GM23248 (cell line): ENCODE measurements at regions not wholly inside any gene's neighbourhood (a gene's known extent, or its start where the extent isn't known, plus 50 kb on each side); places are given as distances from the start of the nearest gene placed in this dataset.

Experiments used
- DNase-seq: peaks from one replicate; pipeline ENCODE4 v3.0.0-alpha.2; 2015
- H2AFZ ChIP-seq: fragments of 200-600 bp; sonication (generic); 2 replicates; pipeline ENCODE4 v1.6.1; 2016; ENCODE audit warnings: antibody characterized with exemption
- H3F3A ChIP-seq: fragments of 200-600 bp; sonication (generic); 2 replicates; pipeline ENCODE4 v1.6.1; 2016; ENCODE audit warnings: mild to moderate bottlenecking, antibody characterized with exemption, mixed run types; ENCODE audit not compliant: insufficient read depth
- H3K27ac ChIP-seq: fragments of 200-600 bp; sonication (generic); 2 replicates; pipeline ENCODE4 v1.5.1; 2016; ENCODE audit warnings: mild to moderate bottlenecking
- H3K27me3 ChIP-seq: fragments of 200-600 bp; sonication (generic); replicated peaks from 2 replicates; pipeline ENCODE4 v1.6.1; 2016; ENCODE audit warnings: mild to moderate bottlenecking; ENCODE audit not compliant: insufficient read depth
- H3K36me3 ChIP-seq: fragments of 200-600 bp; sonication (generic); 2 replicates; pipeline ENCODE4 v1.6.1; 2016; ENCODE audit warnings: low read depth, mild to moderate bottlenecking
- H3K4me1 ChIP-seq: fragments of 200-600 bp; sonication (generic); 2 replicates; pipeline ENCODE4 v1.6.1; 2016; ENCODE audit warnings: mild to moderate bottlenecking; ENCODE audit not compliant: insufficient read depth
- H3K4me2 ChIP-seq: fragments of 200-600 bp; sonication (generic); one replicate; pipeline ENCODE4 v1.6.1; 2016; ENCODE audit warnings: mild to moderate bottlenecking; ENCODE audit not compliant: unreplicated experiment
- H3K4me3 ChIP-seq: fragments of 200-600 bp; sonication (generic); 2 replicates; pipeline ENCODE4 v1.5.1; 2016; ENCODE audit warnings: mild to moderate bottlenecking
- H3K79me2 ChIP-seq: fragments of 200-600 bp; sonication (generic); 2 replicates; pipeline ENCODE4 v1.6.1; 2016; ENCODE audit warnings: mild to moderate bottlenecking; ENCODE audit not compliant: insufficient read depth
- H3K9ac ChIP-seq: fragments of 200-600 bp; sonication (generic); 2 replicates; pipeline ENCODE4 v1.6.1; 2016; ENCODE audit warnings: mild to moderate bottlenecking
- H3K9me2 ChIP-seq: fragments of 200-600 bp; sonication (generic); 2 replicates; pipeline ENCODE4 v1.6.1; 2016; ENCODE audit warnings: mixed run types, mild to moderate bottlenecking, moderate library complexity; ENCODE audit not compliant: insufficient read depth
- H3K9me3 ChIP-seq: fragments of 200-600 bp; sonication (generic); one replicate; pipeline ENCODE4 v1.6.1; 2017; ENCODE audit warnings: low read depth
- H4K20me1 ChIP-seq: fragments of 200-600 bp; sonication (generic); 2 replicates; pipeline ENCODE4 v1.6.0; 2016; ENCODE audit not compliant: insufficient read depth
- EZH2 ChIP-seq: fragments of 200-600 bp; sonication (generic); IDR thresholded peaks from 2 replicates; pipeline ENCODE4 v1.6.1; 2018; ENCODE audit warnings: antibody characterized with exemption, mild to moderate bottlenecking; ENCODE audit not compliant: insufficient read depth, poor library complexity, severe bottlenecking
- EZH2phosphoT487 ChIP-seq: fragments of 200-600 bp; sonication (generic); IDR thresholded peaks from 2 replicates; pipeline ENCODE4 v1.6.1; 2018; ENCODE audit warnings: antibody characterized with exemption, moderate library complexity, mild to moderate bottlenecking, low read depth; ENCODE audit not compliant: insufficient read depth
- WGBS, 2 experiments: methylation state at CpG; one replicate each; pipeline ENCODE4 v1.1.6; 2015 to 2017; ENCODE audit warnings: low lambda C conversion rate in 2 of 2, low coverage in 1 of 2; ENCODE audit errors: missing lambda C conversion rate in 2 of 2; 5-methylcytosine and 5-hydroxymethylcytosine counted together
- in situ Hi-C: fragments of 300-500 bp; cut with MboI; formaldehyde crosslinking; loops from 2 replicates; pipeline ENCODE4 v1.15.0; 2020

DNA sequence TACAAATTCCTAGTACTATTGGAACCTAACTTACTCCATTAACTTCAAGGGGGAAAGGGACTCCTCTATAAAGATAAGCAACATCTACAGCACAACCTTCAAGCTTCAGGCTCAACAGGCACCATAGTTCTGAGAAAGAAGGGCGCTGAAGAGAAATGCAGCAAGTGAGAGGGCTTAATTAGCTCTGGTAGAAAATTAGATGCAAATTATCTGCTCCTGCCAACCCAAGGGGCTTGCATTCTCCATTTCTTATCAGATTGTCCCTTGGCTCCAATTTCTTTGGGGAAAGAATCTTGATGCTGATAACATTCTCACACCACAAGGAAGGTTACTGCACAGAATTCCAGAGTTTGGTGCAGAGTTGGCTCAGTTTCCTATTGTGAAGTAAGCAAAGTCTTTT is 214.6 kb downstream of the GABRG2 start:
- H3K36me3 ChIP-seq, result no peaks in the 10 kb centered on the region
- no peak for TF ChIP-seq EZH2phosphoT487
- TF ChIP-seq EZH2, result no peak
- 7 to 12% methylated on average over 1 of the region's 1 CpG for WGBS, 2 experiments

DNA sequence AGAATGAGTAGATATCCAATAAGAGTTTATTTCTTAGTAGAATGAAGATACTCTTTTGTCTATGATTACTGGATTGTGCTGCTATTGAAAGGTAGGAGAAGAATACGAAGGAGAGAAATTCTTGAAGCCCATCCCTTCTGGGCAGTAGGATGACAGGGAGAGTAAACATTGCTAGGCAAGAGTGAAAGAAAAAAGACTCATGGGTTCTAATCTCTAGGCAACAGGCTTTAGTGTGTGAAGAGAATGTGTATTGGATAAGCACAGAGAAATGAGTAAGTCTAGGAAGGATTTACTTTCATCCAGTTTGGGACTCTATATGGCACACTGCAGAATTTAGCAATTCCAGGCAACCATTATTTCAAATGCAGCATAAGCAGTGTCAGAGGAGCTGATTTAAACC is 216.0 kb downstream of the GABRG2 start:
- in situ Hi-C loops, result no loop called here
- Histone ChIP-seq H3K4me1 (no peaks in the 10 kb centered on the region), H3K4me2 (no peak overlapping the region), H4K20me1 (no peaks in the 10 kb centered on the region), H3K36me3 (no peaks in the 10 kb centered on the region), H3K79me2 (no peaks in the 10 kb centered on the region), H3K9ac (no peak overlapping the region), H3F3A (no peaks in the 10 kb centered on the region), H3K9me2 (no peaks in the 10 kb centered on the region), H3K4me3 (no peak overlapping the region), H3K27me3 (no peaks in the 10 kb centered on the region), H3K9me3 (no peaks in the 10 kb centered on the region), H3K27ac (no peak overlapping the region), H2AFZ (no peak overlapping the region)
- WGBS, 2 experiments, result 0% methylated on average over 1 of the region's 1 CpG
- DNase-seq, result no peak
- TF ChIP-seq EZH2 (no peak), EZH2phosphoT487 (no peak)

More for the DNA sequence above, 214.6 kb downstream of the GABRG2 start:
- no peaks in the 10 kb centered on the region for H3K79me2 ChIP-seq
- H3K9ac ChIP-seq, result no peak overlapping the region
- H3K9me2 ChIP-seq, result no peaks in the 10 kb centered on the region
- H3F3A ChIP-seq, result no peaks in the 10 kb centered on the region
- no peaks in the 10 kb centered on the region for H4K20me1 ChIP-seq
- H3K9me3 ChIP-seq, result no peaks in the 10 kb centered on the region
- H3K4me1 ChIP-seq, result no peaks in the 10 kb centered on the region
- H3K4me3 ChIP-seq, result no peak overlapping the region
- in situ Hi-C loops, result no loop called here
- H3K4me2 ChIP-seq, result no peak overlapping the region
- no peaks in the 10 kb centered on the region for H3K27me3 ChIP-seq
- H2AFZ ChIP-seq, result no peak overlapping the region
- no peak overlapping the region for H3K27ac ChIP-seq
- DNase-seq, result no peak

DNA sequence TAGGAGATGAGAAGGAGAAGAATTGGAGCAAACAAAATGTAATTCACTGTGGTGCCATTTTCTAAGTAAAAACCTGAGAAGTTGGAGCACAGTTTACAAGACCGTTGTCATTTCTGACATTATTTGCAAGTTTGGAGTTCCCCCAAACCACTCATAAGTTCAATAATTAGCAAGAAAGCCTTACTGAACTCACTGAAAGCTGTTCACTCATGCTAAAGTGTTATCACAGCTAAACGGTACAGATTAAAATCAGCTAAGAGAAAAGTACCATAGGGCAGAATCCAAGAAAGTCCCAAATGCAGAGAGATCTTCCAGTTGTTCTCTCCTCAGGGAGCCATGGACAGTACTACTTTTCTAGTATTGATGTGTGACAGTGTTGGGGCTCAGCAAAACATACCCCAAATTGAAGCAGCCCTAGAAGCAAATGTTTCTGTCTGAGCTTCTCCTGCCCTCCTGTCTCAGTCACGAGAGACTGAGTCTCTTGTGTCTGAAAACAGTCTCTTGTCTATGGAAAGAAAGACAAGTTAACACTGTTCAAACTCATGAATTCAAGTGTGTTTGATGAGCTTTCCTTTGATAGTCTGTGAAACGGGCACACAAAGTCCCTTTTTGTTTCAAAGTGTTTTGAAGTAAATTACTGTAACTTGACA is 221.2 kb downstream of the GABRG2 start:
- in situ Hi-C loops, result no loop called here
- H3F3A ChIP-seq, result no peaks in the 10 kb centered on the region
- H3K79me2 ChIP-seq, result no peaks in the 10 kb centered on the region
- no peak overlapping the region for H2AFZ ChIP-seq
- TF ChIP-seq EZH2 (no peak), EZH2phosphoT487 (no peak)
- WGBS, 2 experiments, result 8 to 10% methylated on average over 4 of the region's 4 CpGs
- no peaks in the 10 kb centered on the region for H4K20me1 ChIP-seq
- no peaks in the 10 kb centered on the region for H3K27me3 ChIP-seq
- no peak overlapping the region for H3K9ac ChIP-seq
- no peaks in the 10 kb centered on the region for H3K4me1 ChIP-seq
- H3K4me2 ChIP-seq, result no peak overlapping the region
- H3K9me3 ChIP-seq, result no peaks in the 10 kb centered on the region
- H3K4me3 ChIP-seq, result no peak overlapping the region
- no peaks in the 10 kb centered on the region for H3K9me2 ChIP-seq
- H3K27ac ChIP-seq, result no peak overlapping the region
- DNase-seq, result no peak
- no peaks in the 10 kb centered on the region for H3K36me3 ChIP-seq

DNA sequence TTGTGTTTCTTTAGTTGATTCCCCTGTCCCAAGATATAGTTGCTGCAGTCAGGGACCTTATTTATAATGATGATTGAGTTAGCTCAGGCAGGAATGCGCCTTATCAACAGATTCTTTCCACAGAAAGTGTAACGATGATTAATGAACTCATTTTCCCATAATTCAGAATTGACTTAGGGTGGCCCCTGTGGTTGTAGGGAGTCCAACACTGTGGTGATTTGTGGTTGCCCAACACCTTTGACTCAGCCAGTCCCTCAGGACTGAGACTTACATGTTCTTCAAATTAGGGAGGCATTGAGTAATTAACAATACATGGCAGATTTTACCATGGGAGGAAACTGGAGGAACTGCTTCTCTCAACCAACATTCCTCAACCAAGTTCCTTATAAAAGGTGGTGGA is 221.9 kb downstream of the GABRG2 start:
- Histone ChIP-seq H3K9ac (no peak overlapping the region), H3K79me2 (no peaks in the 10 kb centered on the region), H3K36me3 (no peaks in the 10 kb centered on the region), H3K4me3 (no peak overlapping the region), H3K27me3 (no peaks in the 10 kb centered on the region), H3F3A (no peaks in the 10 kb centered on the region), H4K20me1 (no peaks in the 10 kb centered on the region), H3K27ac (no peak overlapping the region), H3K9me3 (no peaks in the 10 kb centered on the region), H3K4me1 (no peaks in the 10 kb centered on the region), H2AFZ (no peak overlapping the region), H3K4me2 (no peak overlapping the region), H3K9me2 (no peaks in the 10 kb centered on the region)
- no peak for DNase-seq
- TF ChIP-seq EZH2 (no peak), EZH2phosphoT487 (no peak)
- in situ Hi-C loops, result no loop called here
- 0% methylated on average over 2 of the region's 2 CpGs for WGBS, 2 experiments

DNA sequence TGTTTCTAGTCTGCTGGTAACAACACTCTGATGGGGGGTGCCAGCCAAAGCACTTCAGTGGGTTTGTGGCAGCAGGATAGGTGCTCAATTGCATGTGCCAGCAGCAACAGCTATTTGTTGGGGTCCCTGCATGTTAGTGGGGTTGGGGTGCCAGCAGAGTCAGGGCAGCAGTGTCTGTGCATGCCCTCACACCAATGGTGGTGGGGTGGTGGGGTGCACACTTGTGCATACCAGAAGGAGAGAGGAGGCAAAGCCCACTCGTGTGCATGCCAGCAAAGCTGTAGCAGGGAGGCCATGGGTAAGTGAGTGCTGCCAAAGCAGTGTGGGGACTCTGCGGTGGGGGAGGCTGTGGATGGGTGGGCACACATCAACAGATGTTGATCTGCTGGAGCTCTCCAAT is 232.2 kb downstream of the GABRG2 start:
- no peaks in the 10 kb centered on the region for H3K27me3 ChIP-seq
- no peaks in the 10 kb centered on the region for H3K9me2 ChIP-seq
- no peaks in the 10 kb centered on the region for H4K20me1 ChIP-seq
- no peaks in the 10 kb centered on the region for H3K36me3 ChIP-seq
- WGBS, 2 experiments, result 6 to 23% methylated on average over 2 of the region's 2 CpGs
- H3K9ac ChIP-seq, result no peak overlapping the region
- no peaks in the 10 kb centered on the region for H3F3A ChIP-seq
- no peak overlapping the region for H3K4me3 ChIP-seq
- no peak overlapping the region for H3K27ac ChIP-seq
- H3K9me3 ChIP-seq, result no peaks in the 10 kb centered on the region
- no peak for DNase-seq
- H2AFZ ChIP-seq, result no peak overlapping the region
- in situ Hi-C loops, result no loop called here
- TF ChIP-seq EZH2, result no peak
- no peak for TF ChIP-seq EZH2phosphoT487
- H3K79me2 ChIP-seq, result no peaks in the 10 kb centered on the region
- H3K4me2 ChIP-seq, result no peak overlapping the region
- H3K4me1 ChIP-seq, result no peaks in the 10 kb centered on the region
